Right lobe of liver (tissue), 6 donors: ENCODE measurements at regions not wholly inside any gene's neighbourhood (a gene's known extent, or its start where the extent isn't known, plus 50 kb on each side); places are given as distances from the start of the nearest gene placed in this dataset.

ENCODE experiments used
- ATAC-seq, 4 donors: fragments of 200-7000 bp; cut with Tn5 transposase; one replicate each; pipeline ENCODE4 v1.9.1; 2020; ENCODE audit warnings: mild to moderate bottlenecking in 4 of 4, moderate library complexity in 4 of 4
- DNase-seq, 3 donors: peaks; one replicate each; pipeline ENCODE4 v3.0.0-alpha.2; 2020
- H3K27ac ChIP-seq, 3 donors: fragments of 200-600 bp; one replicate each; pipeline ENCODE4 v1.8.0; 2022
- H3K27me3 ChIP-seq, 2 donors: fragments of 200-600 bp; one replicate each; pipeline ENCODE4 v1.8.0; 2022
- H3K36me3 ChIP-seq, 4 donors: fragments of 200-600 bp; sonication (generic) in 1 of 4; one replicate each; pipeline versions ENCODE4 v1.5.1 to v1.8.0; 2017 to 2022; ENCODE audit warnings: control low read depth in 1 of 4
- H3K4me1 ChIP-seq, 4 donors: fragments of 200-600 bp; sonication (generic) in 1 of 4; one replicate each; pipeline versions ENCODE4 v1.5.1 to v1.8.0; 2017 to 2022; ENCODE audit warnings: control low read depth in 1 of 4
- H3K4me3 ChIP-seq, 3 donors: fragments of 200-600 bp; one replicate each; pipeline ENCODE4 v1.8.0; 2022
- H3K9me3 ChIP-seq, 4 donors: fragments of 200-600 bp; sonication (generic) in 1 of 4; one replicate each; pipeline versions ENCODE4 v1.5.1 to v1.8.0; 2017 to 2022; ENCODE audit warnings: control low read depth in 1 of 4
- POLR2A ChIP-seq: fragments of 450-650 bp; IDR thresholded peaks from one replicate; pipeline ENCODE4 v1.6.1; 2017; ENCODE audit warnings: antibody characterized with exemption, mild to moderate bottlenecking
- WGBS: methylation state at CpG from one replicate; pipeline ENCODE4 v1.1.6; 2018; ENCODE audit warnings: low coverage, low lambda C conversion rate; ENCODE audit not compliant: insufficient coverage; ENCODE audit errors: missing lambda C conversion rate; 5-methylcytosine and 5-hydroxymethylcytosine counted together
- intact Hi-C, 2 donors: fragments of 100-400 bp; cut with DNase I; formaldehyde crosslinking; loops; one replicate each; pipeline versions ENCODE4 v1.11.2 to v1.14.1; 2022
- TF ChIP-seq, protein P1 (sequence below), 4 donors: fragments of 200-600 bp in 3 of 4; fragments of 450-650 bp in 1 of 4; IDR thresholded peaks; one replicate each; pipeline versions ENCODE4 v1.5.1 to v1.8.0; 2016 to 2022; ENCODE audit warnings: antibody characterized with exemption in 4 of 4, mild to moderate bottlenecking in 2 of 4
- donor health status: DM: no; HTN: yes; CAD: no.
- donor health status: DM: no; HTN: no; CAD: no.
- donor health status: DM: no; HTN: no; CAD: no.
- donor health status: DM: no; HTN: yes; CAD: no.
- donor health status: DM: no; HTN: yes; CAD: no.

DNA sequence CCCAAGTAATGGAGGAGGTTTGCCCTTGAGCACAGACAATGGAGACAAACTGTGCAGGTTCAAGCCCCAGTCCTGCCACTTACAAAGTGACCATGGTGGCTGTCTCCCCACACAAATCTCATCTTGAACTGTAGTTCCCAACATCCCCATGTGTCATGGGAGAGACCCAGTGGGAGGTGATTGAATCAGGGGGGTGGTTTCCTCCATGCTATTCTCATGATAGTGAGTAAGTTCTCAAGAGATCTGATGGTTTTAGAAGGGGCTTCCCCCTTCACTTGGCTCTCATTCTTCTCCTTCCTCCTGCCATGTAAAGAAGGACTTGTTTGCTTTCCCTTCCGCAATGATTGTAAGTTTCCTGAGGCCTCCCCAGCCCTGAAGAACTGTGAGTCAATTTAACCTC lies 225.4 kb downstream of the TXNL1 start:
- no peak for ATAC-seq
- Histone ChIP-seq H3K27ac (no peak overlapping the region), H3K9me3 (no peaks in the 10 kb centered on the region), H3K27me3 (no peaks in the 10 kb centered on the region), H3K4me1 (no peaks in the 10 kb centered on the region), H3K36me3 (no peaks in the 10 kb centered on the region), H3K4me3 (no peak overlapping the region)
- DNase-seq = no peak
- TF ChIP-seq POLR2A = no peak
- TF ChIP-seq, protein P1, sequence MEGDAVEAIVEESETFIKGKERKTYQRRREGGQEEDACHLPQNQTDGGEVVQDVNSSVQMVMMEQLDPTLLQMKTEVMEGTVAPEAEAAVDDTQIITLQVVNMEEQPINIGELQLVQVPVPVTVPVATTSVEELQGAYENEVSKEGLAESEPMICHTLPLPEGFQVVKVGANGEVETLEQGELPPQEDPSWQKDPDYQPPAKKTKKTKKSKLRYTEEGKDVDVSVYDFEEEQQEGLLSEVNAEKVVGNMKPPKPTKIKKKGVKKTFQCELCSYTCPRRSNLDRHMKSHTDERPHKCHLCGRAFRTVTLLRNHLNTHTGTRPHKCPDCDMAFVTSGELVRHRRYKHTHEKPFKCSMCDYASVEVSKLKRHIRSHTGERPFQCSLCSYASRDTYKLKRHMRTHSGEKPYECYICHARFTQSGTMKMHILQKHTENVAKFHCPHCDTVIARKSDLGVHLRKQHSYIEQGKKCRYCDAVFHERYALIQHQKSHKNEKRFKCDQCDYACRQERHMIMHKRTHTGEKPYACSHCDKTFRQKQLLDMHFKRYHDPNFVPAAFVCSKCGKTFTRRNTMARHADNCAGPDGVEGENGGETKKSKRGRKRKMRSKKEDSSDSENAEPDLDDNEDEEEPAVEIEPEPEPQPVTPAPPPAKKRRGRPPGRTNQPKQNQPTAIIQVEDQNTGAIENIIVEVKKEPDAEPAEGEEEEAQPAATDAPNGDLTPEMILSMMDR (IDR thresholded peaks at IDR 0.05) = no peak
- intact Hi-C loops = no loop called here
- 100% methylated on average over 1 of the region's 1 CpG for WGBS

DNA sequence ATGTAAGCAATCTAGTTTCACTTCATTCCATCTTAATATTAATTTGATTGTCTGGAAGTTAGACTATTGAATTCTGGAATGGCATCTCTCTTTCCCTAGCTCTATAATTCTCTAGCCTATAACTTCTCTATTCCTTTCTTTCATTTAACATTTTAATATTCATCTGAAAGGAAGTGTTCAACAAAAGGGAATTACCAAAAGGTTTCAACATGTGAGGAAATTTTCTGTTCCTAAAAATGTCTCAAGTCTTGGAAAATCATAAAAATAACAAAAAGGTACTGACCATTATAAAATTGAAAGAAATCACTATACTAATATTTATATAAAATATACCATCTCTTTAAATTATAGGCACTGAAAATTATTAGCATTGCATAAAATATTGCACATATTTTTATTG lies 228.7 kb downstream of the TXNL1 start:
- no peak overlapping the region for H3K4me3 ChIP-seq
- DNase-seq (no peak), ATAC-seq (no peak)
- no peak for TF ChIP-seq POLR2A
- TF ChIP-seq, protein P1 (IDR thresholded peaks at IDR 0.05) = no peak
- no peaks in the 10 kb centered on the region for H3K9me3 ChIP-seq
- H3K27ac ChIP-seq = no peak overlapping the region
- H3K4me1 ChIP-seq = no peaks in the 10 kb centered on the region
- intact Hi-C loops = no loop called here
- no peaks in the 10 kb centered on the region for H3K27me3 ChIP-seq
- no peaks in the 10 kb centered on the region for H3K36me3 ChIP-seq

DNA sequence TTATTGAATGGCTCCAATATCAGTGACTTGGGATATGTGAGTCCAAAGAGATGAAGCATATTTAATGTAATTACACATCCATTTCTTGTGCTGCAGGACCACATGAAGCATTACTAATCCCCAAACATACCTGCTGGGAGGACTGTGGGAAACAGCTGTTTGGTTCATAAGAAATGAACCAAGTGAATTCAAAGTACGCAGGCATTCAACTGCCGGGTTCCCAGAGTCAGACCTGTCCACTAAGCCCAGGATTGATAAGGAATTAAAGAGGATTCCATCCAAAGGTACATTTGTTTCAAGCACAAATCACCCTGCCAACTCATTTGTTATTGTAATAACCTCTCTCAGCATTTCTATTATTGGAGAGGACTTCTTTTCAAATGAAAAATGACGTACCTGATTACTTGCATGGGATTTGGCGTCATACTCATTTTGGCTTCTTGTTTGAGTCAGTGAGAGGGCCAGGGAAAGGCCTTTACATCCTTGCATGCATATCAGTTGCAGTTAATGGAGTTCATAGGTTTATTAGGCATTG lies 230.7 kb downstream of the TXNL1 start:
- intact Hi-C loops = no loop called here
- DNase-seq (no peak), ATAC-seq (no peak)
- H3K27me3 ChIP-seq = no peaks in the 10 kb centered on the region
- H3K36me3 ChIP-seq = no peaks in the 10 kb centered on the region
- TF ChIP-seq, protein P1 (IDR thresholded peaks at IDR 0.05) = no peak
- no peak for TF ChIP-seq POLR2A
- no peak overlapping the region for H3K4me3 ChIP-seq
- no peak overlapping the region for H3K27ac ChIP-seq
- no peaks in the 10 kb centered on the region for H3K9me3 ChIP-seq
- 77% methylated on average over 4 of the region's 4 CpGs for WGBS
- H3K4me1 ChIP-seq = no peaks in the 10 kb centered on the region

DNA sequence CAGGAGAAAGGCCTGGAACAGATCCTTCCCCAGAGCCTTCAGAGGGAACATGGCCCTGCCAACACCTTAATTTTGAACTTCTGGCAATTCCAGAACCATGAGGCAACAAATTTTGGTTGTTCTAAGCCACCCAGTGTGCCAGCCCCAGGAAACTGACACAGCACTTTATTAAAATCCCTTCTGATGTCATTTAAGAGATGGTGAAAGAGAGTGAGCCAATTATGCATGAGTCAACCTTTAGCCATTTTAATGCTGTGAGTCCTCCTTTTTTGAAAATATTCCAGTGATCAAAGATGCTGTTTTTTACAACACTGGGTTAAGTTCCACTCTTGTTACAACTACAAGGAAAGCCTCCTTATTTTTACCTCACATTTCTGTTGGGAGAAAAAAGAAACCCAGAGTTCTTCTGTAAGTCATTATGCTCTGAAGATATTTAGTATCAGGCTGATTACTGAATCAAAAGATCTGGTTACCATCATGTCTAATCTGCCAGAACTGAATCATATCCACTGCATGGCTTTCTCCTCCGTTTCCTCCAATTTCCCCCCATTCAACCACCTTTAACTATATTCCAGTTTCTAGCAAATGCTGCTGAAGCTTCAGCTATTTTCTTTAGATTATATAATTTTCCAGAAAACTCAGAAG lies 235.4 kb downstream of the TXNL1 start:
- no peak for DNase-seq
- ATAC-seq = peak in 1 of 4 donors; percentile 46
- intact Hi-C loops = no loop called here

More for the DNA sequence above, 235.4 kb downstream of the TXNL1 start:
- H3K27me3 ChIP-seq = no peaks in the 10 kb centered on the region
- H3K36me3 ChIP-seq = no peaks in the 10 kb centered on the region
- WGBS = 70% methylated on average over 1 of the region's 1 CpG
- no peak for TF ChIP-seq POLR2A
- TF ChIP-seq, protein P1 (IDR thresholded peaks at IDR 0.05) = no peak
- H3K4me3 ChIP-seq = no peak overlapping the region
- H3K9me3 ChIP-seq = no peaks in the 10 kb centered on the region
- no peaks in the 10 kb centered on the region for H3K4me1 ChIP-seq
- no peak overlapping the region for H3K27ac ChIP-seq
